Neural cell (in vitro differentiated cells): ENCODE measurements at regions not wholly inside any gene's neighbourhood (a gene's known extent, or its start where the extent isn't known, plus 50 kb on each side); places are given as distances from the start of the nearest gene placed in this dataset.

ENCODE experiments used
- H2AFZ ChIP-seq: fragments of 200-600, 300-800 bp; sonication (generic), shearing (Covaris generic); 2 replicates; pipeline ENCODE4 v1.6.0; 2014; ENCODE audit warnings: low read depth, mild to moderate bottlenecking, antibody characterized with exemption, low read length, moderate library complexity
- H3F3A ChIP-seq: fragments of 200-600 bp; shearing (Covaris generic); 2 replicates; pipeline ENCODE4 v1.6.1; 2016; ENCODE audit warnings: mild to moderate bottlenecking, moderate library complexity, mixed read lengths, antibody characterized with exemption, low read length; ENCODE audit not compliant: insufficient read depth, poor library complexity, severe bottlenecking
- H3K27ac ChIP-seq: fragments of 200-600, 300-800 bp; sonication (generic), shearing (Covaris generic); 2 replicates; pipeline ENCODE4 v1.5.1; 2014; ENCODE audit warnings: mild to moderate bottlenecking, low read length, moderate library complexity
- H3K27me3 ChIP-seq: fragments of 300-800, 200-600 bp; sonication (generic), shearing (Covaris generic); 2 replicates; pipeline ENCODE4 v1.6.0; 2014; ENCODE audit warnings: mild to moderate bottlenecking, low read depth, low read length, moderate library complexity; ENCODE audit not compliant: insufficient read depth
- H3K36me3 ChIP-seq: fragments of 300-800, 200-600 bp; sonication (generic), shearing (Covaris generic); 2 replicates; pipeline ENCODE4 v1.5.1; 2014; ENCODE audit warnings: mild to moderate bottlenecking, antibody characterized with exemption, low read length, moderate library complexity; ENCODE audit not compliant: insufficient read depth
- H3K4me2 ChIP-seq: fragments of 300-800, 200-600 bp; sonication (generic), shearing (Covaris generic); 2 replicates; pipeline ENCODE4 v1.6.0; 2014; ENCODE audit warnings: mild to moderate bottlenecking, low read length
- H3K4me3 ChIP-seq: fragments of 300-800, 200-600 bp; sonication (generic), shearing (Covaris generic); 2 replicates; pipeline ENCODE4 v1.5.1; 2014; ENCODE audit warnings: mild to moderate bottlenecking, low read length, moderate library complexity
- H3K79me2 ChIP-seq: fragments of 200-600 bp; shearing (Covaris generic); replicated peaks from 2 replicates; pipeline ENCODE4 v1.6.0; 2014; ENCODE audit warnings: mild to moderate bottlenecking, low read length, moderate library complexity; ENCODE audit not compliant: insufficient read depth
- H3K9ac ChIP-seq: fragments of 300-800, 200-600 bp; sonication (generic), shearing (Covaris generic); 2 replicates; pipeline ENCODE4 v1.6.1; 2016; ENCODE audit warnings: mild to moderate bottlenecking, low read length, mixed read lengths
- H3K9me2 ChIP-seq: fragments of 200-600 bp; shearing (Covaris generic); 2 replicates; pipeline ENCODE4 v1.6.1; 2016; ENCODE audit warnings: mild to moderate bottlenecking, low read length, mixed read lengths; ENCODE audit not compliant: insufficient read depth
- H3K9me3 ChIP-seq: fragments of 200-600, 300-800 bp; sonication (generic), shearing (Covaris generic); 2 replicates; pipeline ENCODE4 v1.6.1; 2016; ENCODE audit warnings: mild to moderate bottlenecking, mixed run types, low read length, moderate library complexity, mixed read lengths
- H4K20me1 ChIP-seq: fragments of 200-600 bp; shearing (Covaris generic); 2 replicates; pipeline ENCODE4 v1.6.1; 2016; ENCODE audit warnings: mild to moderate bottlenecking, mixed run types; ENCODE audit not compliant: insufficient read depth
- CTCF ChIP-seq: fragments of 450-650 bp; IDR thresholded peaks from 2 replicates; pipeline ENCODE4 v1.5.1; 2014; ENCODE audit warnings: antibody characterized with exemption, mild to moderate bottlenecking, moderate library complexity; ENCODE audit not compliant: poor library complexity, severe bottlenecking
- EP300 ChIP-seq: fragments of 450-650 bp; conservative IDR thresholded peaks from 2 replicates; pipeline ENCODE4 v1.6.1; 2014; ENCODE audit warnings: antibody characterized with exemption, mild to moderate bottlenecking, moderate library complexity; ENCODE audit not compliant: poor library complexity, severe bottlenecking
- EZH2 ChIP-seq: fragments of 200-600, 300-800 bp; shearing (Covaris generic), sonication (generic); IDR thresholded peaks from 2 replicates; pipeline ENCODE4 v1.6.1; 2014; ENCODE audit warnings: antibody characterized with exemption, low read length, borderline replicate concordance, mild to moderate bottlenecking; ENCODE audit not compliant: insufficient read depth, poor library complexity, severe bottlenecking
- MXI1 ChIP-seq: fragments of 450-650 bp; conservative IDR thresholded peaks from 2 replicates; pipeline ENCODE4 v1.6.1; 2014; ENCODE audit warnings: antibody characterized with exemption, mild to moderate bottlenecking; ENCODE audit not compliant: poor library complexity, severe bottlenecking
- POLR2AphosphoS5 ChIP-seq: IDR thresholded peaks from 2 replicates; pipeline ENCODE4 v1.6.1; 2012
- RAD21 ChIP-seq: fragments of 450-650 bp; conservative IDR thresholded peaks from 2 replicates; pipeline ENCODE4 v1.6.1; 2014; ENCODE audit warnings: antibody characterized with exemption, mild to moderate bottlenecking, moderate library complexity
- REST ChIP-seq: IDR thresholded peaks from 2 replicates; pipeline ENCODE4 v1.6.1; 2012; ENCODE audit warnings: borderline replicate concordance
- SMC3 ChIP-seq: fragments of 450-650 bp; conservative IDR thresholded peaks from 2 replicates; pipeline ENCODE4 v1.6.1; 2014; ENCODE audit warnings: antibody characterized with exemption, mild to moderate bottlenecking, moderate library complexity; ENCODE audit not compliant: poor library complexity
- TAF1 ChIP-seq: IDR thresholded peaks from 2 replicates; pipeline ENCODE4 v1.6.1; 2012; ENCODE audit warnings: low read depth

GRCh38 chr3:174614036-174614435 is 245.1 kb upstream of the NAALADL2 start:
- H3F3A ChIP-seq = no peaks in the 10 kb centered on the region
- H3K9ac ChIP-seq = no peak overlapping the region
- H3K36me3 ChIP-seq = no peaks in the 10 kb centered on the region
- H3K4me3 ChIP-seq = no peak overlapping the region
- H2AFZ ChIP-seq = no peak overlapping the region
- no peak overlapping the region for H3K27ac ChIP-seq
- H3K9me3 ChIP-seq = no peaks in the 10 kb centered on the region
- no peak overlapping the region for H3K4me2 ChIP-seq
- no peaks in the 10 kb centered on the region for H4K20me1 ChIP-seq
- TF ChIP-seq REST = no peak
- no peak for TF ChIP-seq POLR2AphosphoS5
- TF ChIP-seq RAD21 = no peak
- no peak for TF ChIP-seq CTCF
- no peak for TF ChIP-seq EZH2
- no peak for TF ChIP-seq SMC3
- no peak for TF ChIP-seq MXI1
- no peak for TF ChIP-seq EP300
- TF ChIP-seq TAF1 = no peak
- H3K79me2 ChIP-seq = no peaks in the 10 kb centered on the region
- no peaks in the 10 kb centered on the region for H3K9me2 ChIP-seq
- peaks cover 4% of the 10 kb centered on the region for H3K27me3 ChIP-seq

GRCh38 chr3:174618368-174619080 is 240.6 kb upstream of the NAALADL2 start:
- H3K4me2 ChIP-seq = no peak overlapping the region
- no peaks in the 10 kb centered on the region for H4K20me1 ChIP-seq
- H3F3A ChIP-seq = peaks cover 2% of the 10 kb centered on the region
- no peak overlapping the region for H3K27ac ChIP-seq
- TF ChIP-seq CTCF (no peak), REST (no peak), TAF1 (no peak), SMC3 (no peak), MXI1 (no peak), POLR2AphosphoS5 (no peak), EZH2 (no peak)
- no peaks in the 10 kb centered on the region for H3K79me2 ChIP-seq
- H3K9me3 ChIP-seq = no peaks in the 10 kb centered on the region
- no peak overlapping the region for H2AFZ ChIP-seq
- no peaks in the 10 kb centered on the region for H3K9me2 ChIP-seq
- H3K4me3 ChIP-seq = no peak overlapping the region
- H3K36me3 ChIP-seq = no peaks in the 10 kb centered on the region
- no peak overlapping the region for H3K9ac ChIP-seq
- peaks cover 4% of the 10 kb centered on the region for H3K27me3 ChIP-seq
